ENCODE measurements at regions not wholly inside any gene's neighbourhood (a gene's known extent, or its start where the extent isn't known, plus 50 kb on each side); places are given as distances from the start of the nearest gene placed in this dataset.

DNA sequence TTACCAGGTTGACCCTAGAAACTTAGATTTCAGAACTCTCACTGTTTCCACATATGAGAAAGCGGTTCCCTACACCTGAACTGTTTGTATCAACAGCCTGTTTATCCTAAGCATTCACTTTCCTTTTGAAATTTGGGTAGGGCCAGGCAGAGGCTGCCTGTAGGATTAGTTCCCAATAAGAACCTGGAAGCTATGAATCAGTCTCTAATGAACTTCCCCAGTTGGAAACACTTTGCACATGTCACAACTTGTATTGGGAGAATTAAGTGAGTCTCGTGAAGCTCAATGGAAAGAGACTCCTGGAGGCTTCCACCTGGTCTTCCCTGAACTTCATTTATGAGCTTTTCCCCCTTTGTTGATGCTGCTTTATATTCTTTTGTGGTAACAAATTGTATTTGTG is 486.6 kb upstream of the HS6ST1 start:
- no peaks in the 10 kb centered on the region for H3K79me2 ChIP-seq (ENCODE audit: control insufficient read depth, insufficient read depth, low read length)
- no peaks in the 10 kb centered on the region for H3K4me1 ChIP-seq (ENCODE audit: control insufficient read depth, extremely low read depth, insufficient read depth, low read length)
- BruUV-seq (replicated peaks) = no TSS peak
- H3K4me3 ChIP-seq (replicated peaks in 1 of 3; ENCODE audit: insufficient read depth in 1 of 3, low read depth in 1 of 3, low read length in 3 of 3) = no peak overlapping the region
- H2AFZ ChIP-seq (ENCODE audit: low read depth, low read length) = no peak overlapping the region
- ChIA-PET CTCF (no interaction called here), POLR2A (no interaction called here)
- H3K9me1 ChIP-seq (replicated peaks; ENCODE audit: control insufficient read depth, extremely low read depth, insufficient read depth, low read length) = no peaks in the 10 kb centered on the region
- peaks cover 4% of the 10 kb centered on the region for H3K9me3 ChIP-seq (replicated peaks; ENCODE audit: control insufficient read depth, insufficient read depth, low read length)
- H4K20me1 ChIP-seq (replicated peaks; ENCODE audit: control insufficient read depth, extremely low read depth, insufficient read depth, low read length) = no peaks in the 10 kb centered on the region
- no peak for DNase-seq (ENCODE audit: low read depth, low spot score)
- no peak overlapping the region for H3K27ac ChIP-seq (ENCODE audit: insufficient read depth, low read depth, low read length)
- no peak overlapping the region for H3K9ac ChIP-seq (replicated peaks; ENCODE audit: extremely low read depth, insufficient read depth, low read length)
- FAIRE-seq = no peak
- no peaks in the 10 kb centered on the region for H3K27me3 ChIP-seq (ENCODE audit: control insufficient read depth in 2 of 2, insufficient read depth in 2 of 2, low read length in 2 of 2)
- intact Hi-C loops (cut with micrococcal nuclease) (no loop called here), dilution Hi-C loops (cut with MboI; ENCODE audit: extremely low pct_ligation_motif_present, low sequenced_read_pairs) (no loop called here)
- H3K4me2 ChIP-seq (ENCODE audit: insufficient read depth, low read length) = no peak overlapping the region
- no peaks in the 10 kb centered on the region for H3K36me3 ChIP-seq (ENCODE audit: control insufficient read depth in 2 of 2, extremely low read depth in 1 of 2, insufficient read depth in 2 of 2, low read length in 2 of 2)
- no peak for TF ChIP-seq MYC (IDR thresholded peaks at IDR 0.05; ENCODE audit: low read depth, low read length)
- TF ChIP-seq GATA2 (IDR thresholded peaks at IDR 0.05; ENCODE audit: insufficient read depth, insufficient read length, low read depth, low read length) = no peak
- TF ChIP-seq, protein P1, sequence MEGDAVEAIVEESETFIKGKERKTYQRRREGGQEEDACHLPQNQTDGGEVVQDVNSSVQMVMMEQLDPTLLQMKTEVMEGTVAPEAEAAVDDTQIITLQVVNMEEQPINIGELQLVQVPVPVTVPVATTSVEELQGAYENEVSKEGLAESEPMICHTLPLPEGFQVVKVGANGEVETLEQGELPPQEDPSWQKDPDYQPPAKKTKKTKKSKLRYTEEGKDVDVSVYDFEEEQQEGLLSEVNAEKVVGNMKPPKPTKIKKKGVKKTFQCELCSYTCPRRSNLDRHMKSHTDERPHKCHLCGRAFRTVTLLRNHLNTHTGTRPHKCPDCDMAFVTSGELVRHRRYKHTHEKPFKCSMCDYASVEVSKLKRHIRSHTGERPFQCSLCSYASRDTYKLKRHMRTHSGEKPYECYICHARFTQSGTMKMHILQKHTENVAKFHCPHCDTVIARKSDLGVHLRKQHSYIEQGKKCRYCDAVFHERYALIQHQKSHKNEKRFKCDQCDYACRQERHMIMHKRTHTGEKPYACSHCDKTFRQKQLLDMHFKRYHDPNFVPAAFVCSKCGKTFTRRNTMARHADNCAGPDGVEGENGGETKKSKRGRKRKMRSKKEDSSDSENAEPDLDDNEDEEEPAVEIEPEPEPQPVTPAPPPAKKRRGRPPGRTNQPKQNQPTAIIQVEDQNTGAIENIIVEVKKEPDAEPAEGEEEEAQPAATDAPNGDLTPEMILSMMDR (IDR thresholded peaks at IDR 0.05; ENCODE audit: extremely low read depth in 1 of 2, insufficient read depth in 1 of 2, low read depth in 1 of 2, low read length in 2 of 2) = no peak
- TF ChIP-seq, protein P2, sequence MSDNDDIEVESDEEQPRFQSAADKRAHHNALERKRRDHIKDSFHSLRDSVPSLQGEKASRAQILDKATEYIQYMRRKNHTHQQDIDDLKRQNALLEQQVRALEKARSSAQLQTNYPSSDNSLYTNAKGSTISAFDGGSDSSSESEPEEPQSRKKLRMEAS (IDR thresholded peaks at IDR 0.05; ENCODE audit: insufficient read depth, insufficient read length) = no peak
- no peak for TF ChIP-seq JUN (IDR thresholded peaks at IDR 0.05; ENCODE audit: borderline replicate concordance, insufficient read depth, insufficient read length, low read depth)
- TF ChIP-seq FOS (IDR thresholded peaks at IDR 0.05; ENCODE audit: borderline replicate concordance, insufficient read depth, low read length) = no peak
- TF ChIP-seq POLR2AphosphoS5 (IDR thresholded peaks at IDR 0.05; ENCODE audit: insufficient read depth, low read depth, low read length) = no peak
- TF ChIP-seq POLR2A (IDR thresholded peaks at IDR 0.05; ENCODE audit: low read depth, low read length) = no peak
- TF ChIP-seq EZH2 (IDR thresholded peaks at IDR 0.05; ENCODE audit: borderline replicate concordance, low read depth, low read length, severe bottlenecking) = no peak
